TTC549 (cell line): ENCODE measurements at regions not wholly inside any gene's neighbourhood (a gene's known extent, or its start where the extent isn't known, plus 50 kb on each side); places are given as distances from the start of the nearest gene placed in this dataset.
"Not testable (repeated sequence)": the region's sequence is repeated elsewhere in the genome, so short reads cannot be mapped to it uniquely, and the experiment has no call there.

ENCODE experiments used
- FAIRE-seq: peaks from 2 replicates; lab custom pipeline; 2012; peaks lifted over from hg19 to GRCh38; lab: Jason Lieb, UNC

DNA sequence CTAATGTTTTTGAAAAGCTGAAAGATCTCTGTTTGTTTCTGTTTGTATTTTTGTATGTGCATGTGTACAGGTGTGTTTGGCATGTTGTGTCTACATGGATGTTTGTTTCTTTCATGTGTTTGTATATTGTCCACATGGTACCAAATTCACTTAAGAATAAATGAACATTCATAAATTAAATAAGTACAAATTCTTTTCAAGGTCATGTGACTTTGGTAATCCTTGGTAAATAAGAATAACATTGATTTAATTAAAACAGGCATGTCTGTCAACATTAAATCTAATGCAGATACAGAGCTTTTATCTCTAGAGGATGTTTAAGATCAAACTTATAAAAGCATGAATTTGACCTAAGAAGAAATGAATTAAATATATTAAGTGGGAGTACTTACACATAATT lies 219.8 kb upstream of the EPHA7 start:
- no peak for FAIRE-seq

- FAIRE-seq, result not testable (repeated sequence)
These were observed 217.8 kb upstream of the EPHA7 start for GRCh38 chr6:93636987-93637664.

DNA sequence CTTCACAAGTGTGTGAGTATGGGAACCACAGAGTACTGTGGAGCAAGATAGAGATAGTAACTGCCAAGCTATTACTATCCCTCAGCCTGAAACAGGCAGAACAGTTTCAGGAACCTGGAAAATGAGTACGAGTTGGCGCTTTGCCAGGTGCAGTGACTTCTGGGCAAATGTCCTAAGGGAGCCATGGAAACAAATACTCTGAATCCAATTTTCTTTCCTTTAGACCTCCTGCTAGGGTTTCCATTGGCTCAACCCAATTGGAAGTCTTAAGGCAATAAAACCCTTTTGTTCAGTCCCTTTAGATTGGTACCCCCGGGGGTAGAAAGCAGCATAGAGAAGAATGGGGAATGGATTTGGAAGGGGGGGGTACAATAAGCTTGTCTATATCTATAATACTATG lies 205.0 kb upstream of the EPHA7 start:
- FAIRE-seq, result no peak

DNA sequence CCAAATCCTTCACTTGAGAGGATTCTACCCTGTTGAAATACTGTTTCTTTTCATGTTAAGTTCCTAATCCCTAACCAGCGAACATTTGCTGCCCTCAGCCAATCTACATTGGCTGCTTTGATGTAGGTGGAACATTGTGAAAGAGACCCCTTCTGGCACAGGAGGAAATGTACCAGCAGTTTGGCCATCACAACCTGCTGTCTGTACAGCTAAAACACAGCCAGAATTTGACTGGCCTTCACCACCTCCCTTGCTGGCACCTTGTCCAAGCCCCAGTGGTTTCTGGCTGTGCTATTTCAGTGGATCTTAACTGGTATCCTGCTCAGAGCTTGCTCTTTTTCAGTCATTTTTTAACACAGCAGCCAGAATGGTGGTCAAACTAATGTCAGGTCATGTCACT lies 202.1 kb upstream of the EPHA7 start:
- FAIRE-seq, result no peak

- FAIRE-seq, result no peak
These were observed 185.6 kb upstream of the EPHA7 start for GRCh38 chr6:93604951-93605350.

- FAIRE-seq, result no peak
These were observed 173.1 kb upstream of the EPHA7 start for GRCh38 chr6:93592417-93592816.

GRCh38 chr6:93586306-93586705 lies 166.9 kb upstream of the EPHA7 start:
- no peak for FAIRE-seq

DNA sequence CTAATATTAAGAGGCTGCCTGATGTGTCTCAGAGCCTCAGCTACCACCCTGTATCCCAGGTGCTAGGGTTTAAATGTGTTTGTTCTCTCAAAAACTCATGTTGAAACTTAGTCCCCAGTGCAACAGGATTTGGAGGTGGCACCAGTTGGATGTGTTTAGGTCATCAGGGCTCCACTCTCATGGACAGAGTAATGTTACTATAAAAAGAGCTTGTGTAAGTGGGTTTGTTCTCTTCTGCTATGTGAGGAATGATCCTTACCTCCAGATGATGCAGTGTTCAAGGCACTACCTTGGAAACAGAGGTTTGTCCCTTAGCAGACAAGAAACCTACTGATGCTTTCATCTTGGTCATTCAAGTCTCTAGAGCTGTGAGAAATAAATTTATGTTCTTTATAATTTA lies 164.9 kb upstream of the EPHA7 start:
- no peak for FAIRE-seq

GRCh38 chr6:93581371-93581770 lies 162.0 kb upstream of the EPHA7 start:
- FAIRE-seq, result no peak

DNA sequence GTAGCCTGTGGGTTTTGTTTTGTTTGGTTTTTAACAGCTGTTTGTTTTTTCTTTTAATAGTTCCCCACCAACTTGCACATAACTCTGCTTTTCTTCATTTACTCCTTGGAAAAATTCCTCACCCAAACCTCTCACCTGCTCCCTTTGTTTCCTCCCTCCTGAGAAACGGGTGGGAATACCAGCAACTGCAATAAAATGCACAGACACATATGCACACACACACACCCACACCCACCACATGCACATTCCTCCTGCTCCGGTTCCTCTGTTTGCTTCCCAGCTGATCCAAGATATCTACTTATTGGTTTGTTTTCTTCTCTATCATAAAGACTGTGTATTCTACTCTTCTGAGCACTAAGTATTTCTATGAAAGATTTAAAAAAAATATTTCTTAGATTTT lies 161.1 kb upstream of the EPHA7 start:
- no peak for FAIRE-seq

DNA sequence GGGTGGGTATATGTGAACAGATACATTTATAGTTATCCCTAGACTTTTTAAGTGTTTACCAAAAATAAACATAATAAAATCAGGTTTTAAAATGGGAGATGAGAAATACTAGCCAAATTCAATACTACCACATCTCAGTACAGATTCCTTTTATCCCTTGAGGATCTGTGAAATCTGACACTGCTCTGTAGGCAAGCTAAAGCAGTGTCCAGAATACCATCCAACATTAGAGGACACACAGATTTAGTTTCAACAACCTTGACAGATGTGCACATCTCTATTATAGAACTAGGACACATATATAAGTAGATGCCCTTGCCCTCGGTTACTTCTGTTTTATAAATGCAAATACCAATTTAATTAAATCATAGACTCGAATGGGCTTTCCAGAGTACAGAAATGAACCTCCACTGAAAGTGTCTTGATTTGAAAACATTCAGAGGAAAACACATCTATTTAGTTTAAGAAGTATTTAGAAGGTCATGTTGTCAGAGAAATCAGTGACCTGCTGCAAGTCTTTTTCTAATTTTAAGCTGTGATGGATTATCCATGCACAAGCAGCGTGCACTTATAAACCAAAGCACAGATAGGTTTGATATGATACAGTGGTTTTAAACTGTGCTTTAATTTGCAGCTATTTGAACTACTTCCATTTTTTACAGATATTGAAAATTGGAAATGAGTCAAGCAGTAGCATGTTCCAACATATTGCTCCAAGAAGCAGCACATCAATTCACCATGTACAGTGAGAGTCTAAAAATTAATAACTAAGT lies 156.3 kb upstream of the EPHA7 start:
- FAIRE-seq, result no peak

GRCh38 chr6:93574299-93574698 lies 154.9 kb upstream of the EPHA7 start:
- no peak for FAIRE-seq

GRCh38 chr6:93571346-93571745 lies 152.0 kb upstream of the EPHA7 start:
- no peak for FAIRE-seq

- no peak for FAIRE-seq
These were observed 148.8 kb upstream of the EPHA7 start for GRCh38 chr6:93568169-93568568.

DNA sequence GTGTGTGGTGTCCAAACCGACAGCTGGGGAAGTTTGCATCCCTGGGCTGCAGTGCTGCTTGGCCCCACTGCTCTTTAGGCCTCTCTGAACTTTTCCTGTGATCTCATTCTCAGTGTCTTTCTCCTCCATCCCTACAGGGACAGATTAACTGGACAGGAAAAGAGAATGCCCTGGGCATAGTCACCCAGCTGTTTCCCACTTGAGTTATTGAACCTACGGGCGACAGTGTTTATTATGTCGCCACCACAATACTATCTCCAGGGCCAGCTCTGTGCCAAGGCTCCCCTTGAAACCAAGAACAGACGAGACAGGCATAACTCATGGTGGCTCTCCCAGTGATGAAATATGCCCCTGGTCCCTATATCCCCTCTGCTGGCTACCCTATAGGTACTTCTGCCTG lies 147.8 kb upstream of the EPHA7 start:
- no peak for FAIRE-seq

DNA sequence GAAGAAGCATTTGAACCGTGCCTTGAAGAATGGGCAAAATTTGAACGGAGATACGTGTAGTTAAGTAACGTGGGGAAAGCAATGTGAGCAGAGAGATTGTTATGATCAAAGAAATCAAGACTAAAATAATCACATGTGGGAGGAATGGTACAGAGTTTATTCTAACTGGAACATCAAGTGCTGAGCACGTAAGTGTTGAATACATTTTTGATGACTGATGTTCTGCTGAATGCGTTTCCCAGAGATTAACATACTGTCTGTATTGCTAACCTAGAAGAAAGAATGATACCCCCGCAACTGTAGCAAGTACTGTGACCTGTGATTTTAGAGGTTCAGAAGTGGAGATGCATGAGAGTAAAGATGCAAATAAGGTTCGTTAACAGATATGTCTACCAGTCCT lies 146.9 kb upstream of the EPHA7 start:
- FAIRE-seq, result no peak

- no peak for FAIRE-seq
These were observed 143.2 kb upstream of the EPHA7 start for GRCh38 chr6:93562582-93562981.

DNA sequence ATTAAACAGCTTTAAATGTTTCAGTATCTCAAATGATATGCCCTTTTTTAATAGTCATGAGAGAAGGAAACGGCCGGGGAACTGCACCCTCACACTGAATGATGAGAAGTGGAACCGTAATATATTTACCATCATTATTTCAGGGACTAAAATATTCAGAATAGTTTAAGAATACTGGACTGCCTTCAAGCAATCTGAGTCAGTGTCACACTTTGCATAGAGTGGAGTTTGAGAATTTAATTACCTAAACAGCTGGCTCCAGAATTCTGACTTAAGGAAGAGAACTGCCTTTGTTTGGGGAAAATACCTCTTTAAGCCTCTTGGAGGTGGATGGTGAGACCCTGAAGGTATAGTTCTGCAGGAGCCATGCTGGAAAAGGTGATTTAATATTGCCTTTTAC lies 135.9 kb upstream of the EPHA7 start:
- FAIRE-seq, result no peak

- no peak for FAIRE-seq
These were observed 134.7 kb upstream of the EPHA7 start for GRCh38 chr6:93554018-93554417.

DNA sequence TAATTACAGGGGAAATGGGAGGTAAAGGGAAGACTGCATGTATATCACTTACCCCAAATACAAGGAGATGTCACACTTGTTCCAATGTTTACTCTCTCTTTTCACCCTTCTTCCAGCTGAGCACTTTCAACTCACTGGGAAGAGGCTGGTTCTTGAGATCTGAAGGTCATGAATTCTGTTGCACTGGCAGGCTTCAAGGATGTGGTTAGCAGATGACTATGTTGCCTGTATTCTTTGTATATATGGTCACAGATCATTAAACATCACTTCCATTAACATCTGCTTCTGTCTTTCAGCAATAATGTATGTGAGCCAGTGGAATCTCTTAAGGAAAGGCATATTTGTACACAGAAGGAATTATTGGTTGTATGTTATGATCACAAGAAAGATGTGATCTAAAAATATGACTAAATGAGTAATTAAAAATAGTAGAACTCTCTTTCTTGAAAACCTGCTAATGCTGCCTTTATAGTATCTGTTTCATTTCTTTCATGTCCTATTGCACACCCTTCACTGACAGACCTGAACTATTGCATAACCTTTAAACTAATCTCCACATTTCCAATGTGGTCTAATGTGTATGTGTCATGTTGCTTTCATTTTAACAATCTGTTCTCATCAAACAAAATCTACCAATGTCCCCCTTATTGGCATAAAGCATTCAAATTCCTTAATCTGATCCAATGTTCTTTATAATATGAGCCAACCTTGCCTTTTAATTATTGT lies 131.4 kb upstream of the EPHA7 start:
- no peak for FAIRE-seq

DNA sequence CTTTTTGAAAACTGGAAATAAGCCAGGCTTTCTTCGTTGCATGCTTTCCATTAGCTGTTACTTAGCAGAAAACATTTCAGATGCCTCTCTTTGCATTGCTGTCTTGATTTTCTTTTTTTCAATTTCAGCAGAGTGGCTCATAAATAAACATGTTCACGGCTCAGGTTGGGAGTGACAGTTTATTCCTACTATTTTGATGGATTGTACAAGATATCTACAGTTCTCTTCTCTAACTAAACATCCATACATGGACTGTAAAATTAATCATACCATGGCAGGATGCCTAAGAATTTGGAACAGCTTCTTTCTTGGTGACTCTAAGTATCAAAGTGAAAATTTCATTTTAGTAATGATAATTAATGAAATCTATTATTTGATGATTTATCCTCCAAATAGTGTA lies 130.5 kb upstream of the EPHA7 start:
- no peak for FAIRE-seq

GRCh38 chr6:93524671-93525451 lies 105.5 kb upstream of the EPHA7 start:
- no peak for FAIRE-seq

DNA sequence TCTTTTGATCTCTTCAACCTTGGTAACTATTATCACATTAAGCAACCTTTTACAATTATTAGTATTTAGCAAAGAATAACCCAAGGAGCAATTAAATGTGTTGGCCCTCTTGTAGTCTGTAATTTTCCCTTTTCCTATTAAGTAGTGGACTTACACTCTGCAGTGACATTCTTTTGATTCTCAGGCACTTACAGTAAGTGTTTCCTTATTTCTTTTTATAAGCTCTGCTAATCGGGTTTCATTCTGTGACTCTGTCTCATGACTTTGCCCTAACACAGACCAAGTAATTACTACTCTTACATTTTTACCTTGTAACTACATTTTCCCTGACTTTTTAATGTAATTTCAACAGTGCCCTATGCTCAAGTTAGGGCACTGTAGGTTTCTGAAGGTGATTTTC lies 104.0 kb upstream of the EPHA7 start:
- no peak for FAIRE-seq
